K562 (cell line): ENCODE measurements at regions not wholly inside any gene's neighbourhood (a gene's known extent, or its start where the extent isn't known, plus 50 kb on each side); places are given as distances from the start of the nearest gene placed in this dataset.

ENCODE experiments used
- ATAC-seq: fragments of 200-7000 bp; cut with Tn5 transposase; 3 replicates; pipeline ENCODE4 v1.9.1; 2020; ENCODE audit warnings: moderate library complexity
- BruUV-seq: library from RNA; stranded (reverse); fragments of 400-500 nt; replicated peaks from 2 replicates; lab custom pipeline; 2021; lab: Mats Ljungman, UMichigan
- CTCF ChIA-PET: fragments of 300-600 bp; formaldehyde crosslinking; extraction: SDS; loops from one replicate; lab custom pipeline; 2021; ENCODE audit warnings: low intra/inter-chr PET ratio; lab: Yijun Ruan, JAX
- POLR2A ChIA-PET: fragments of 300-600, 350-650 bp; sonication (Branson Sonifier 250); formaldehyde crosslinking; extraction: SDS; loops from one replicate; lab custom pipeline; 2021; ENCODE audit warnings: antibody characterized with exemption, inconsistent platforms; lab: Yijun Ruan, JAX
- DNase-seq, 4 experiments: peaks; one replicate each; pipeline versions ENCODE4 v3.0.0 to v3.0.0-alpha.2; 2011 to 2018; ENCODE audit warnings: low spot score in 3 of 4, mixed read lengths in 3 of 4; ENCODE audit errors: extremely low read depth in 1 of 4
- FAIRE-seq: peaks from 2 replicates; lab custom pipeline; 2011; peaks lifted over from hg19 to GRCh38; lab: Jason Lieb, UNC
- H2AFZ ChIP-seq: 2 replicates; pipeline ENCODE4 v1.6.0; 2011; ENCODE audit warnings: low read depth, low read length, control low read depth, inconsistent platforms
- H3K27ac ChIP-seq: fragments of 200-600 bp; 3 replicates; pipeline ENCODE4 v1.8.0; 2011; ENCODE audit warnings: low read depth, mild to moderate bottlenecking, control low read depth, inconsistent platforms, low read length, moderate library complexity, mixed read lengths; ENCODE audit errors: extremely low read depth
- H3K27me3 ChIP-seq, 2 experiments: fragments of 300-600 bp in 1 of 2; 2 replicates in 1 of 2; 3 replicates in 1 of 2; pipeline versions ENCODE4 v1.6.0 to v1.8.0; 2011; ENCODE audit warnings: inconsistent platforms in 2 of 2, low read length in 2 of 2, mild to moderate bottlenecking in 1 of 2, mixed read lengths in 1 of 2, moderate library complexity in 1 of 2; ENCODE audit not compliant: control insufficient read depth in 2 of 2, insufficient read depth in 2 of 2
- H3K36me3 ChIP-seq: fragments of 300-600 bp; 3 replicates; pipeline ENCODE4 v1.8.0; 2011; ENCODE audit warnings: mild to moderate bottlenecking, low read length, inconsistent platforms; ENCODE audit not compliant: control insufficient read depth, insufficient read depth
- H3K4me1 ChIP-seq, 2 experiments: fragments of 200-600 bp in 1 of 2; replicated peaks in 1 of 2; 2 replicates in 1 of 2; 3 replicates in 1 of 2; pipeline versions ENCODE4 v1.5.1 to v1.8.0; 2011; ENCODE audit warnings: inconsistent platforms in 2 of 2, low read length in 2 of 2, mild to moderate bottlenecking in 1 of 2, mixed read lengths in 1 of 2, moderate library complexity in 1 of 2; ENCODE audit not compliant: control insufficient read depth in 2 of 2, insufficient read depth in 2 of 2
- H3K4me2 ChIP-seq: 2 replicates; pipeline ENCODE4 v1.6.1; 2011; ENCODE audit warnings: low read length, control low read depth, inconsistent platforms, mixed read lengths; ENCODE audit not compliant: insufficient read depth
- H3K4me3 ChIP-seq: fragments of 200-600 bp; sonication (generic), shearing (Covaris generic); 2 replicates; pipeline ENCODE4 v1.5.1; 2016; ENCODE audit warnings: control low read depth, inconsistent platforms
- H3K79me2 ChIP-seq: fragments of 200-600 bp; 3 replicates; pipeline ENCODE4 v1.8.0; 2011; ENCODE audit warnings: low read length, inconsistent platforms; ENCODE audit not compliant: control insufficient read depth, insufficient read depth
- H3K9ac ChIP-seq, 2 experiments: 2 replicates each; pipeline versions ENCODE4 v1.6.0 to v1.6.1; 2011; ENCODE audit warnings: low read depth in 2 of 2, low read length in 2 of 2, control low read depth in 1 of 2, inconsistent platforms in 1 of 2, mild to moderate bottlenecking in 1 of 2, mixed read lengths in 1 of 2; ENCODE audit not compliant: insufficient read depth in 1 of 2
- H3K9me1 ChIP-seq: one replicate; pipeline ENCODE4 v1.6.0; 2011; ENCODE audit warnings: inconsistent platforms, mild to moderate bottlenecking, low read length, moderate library complexity; ENCODE audit not compliant: control insufficient read depth, insufficient read depth
- H3K9me3 ChIP-seq: replicated peaks from 2 replicates; pipeline ENCODE4 v1.5.1; 2011; ENCODE audit warnings: low read depth, low read length, inconsistent platforms; ENCODE audit not compliant: control insufficient read depth, insufficient read depth
- H4K20me1 ChIP-seq: replicated peaks from 2 replicates; pipeline ENCODE4 v1.6.1; 2011; ENCODE audit warnings: low read length, inconsistent platforms, mixed read lengths; ENCODE audit not compliant: control insufficient read depth, insufficient read depth
- CBX1 ChIP-seq: sonication (generic); IDR thresholded peaks from 2 replicates; pipeline ENCODE4 v1.6.1; 2016; ENCODE audit warnings: antibody characterized with exemption, low read depth, mild to moderate bottlenecking
- CHAMP1 ChIP-seq: fragments of 450-650 bp; IDR thresholded peaks from 2 replicates; pipeline ENCODE4 v1.6.1; 2016; ENCODE audit warnings: mild to moderate bottlenecking
- CHD2 ChIP-seq: IDR thresholded peaks from 2 replicates; pipeline ENCODE4 v1.6.1; 2011; ENCODE audit warnings: low read depth, low read length
- GTF2A2 ChIP-seq: IDR thresholded peaks from 2 replicates; pipeline ENCODE4 v1.6.1; 2016; ENCODE audit warnings: mild to moderate bottlenecking, missing genetic modification characterization, missing compliant biosample characterization
- MAX ChIP-seq: sonication (generic); formaldehyde crosslinking; IDR thresholded peaks from 2 replicates; pipeline ENCODE4 v1.9.0; 2022; ENCODE audit warnings: mild to moderate bottlenecking, missing genetic modification reagents
- RBBP5 ChIP-seq: fragments of 200-600 bp; sonication (generic); IDR thresholded peaks from 2 replicates; pipeline ENCODE4 v1.6.1; 2012; ENCODE audit warnings: borderline replicate concordance, mild to moderate bottlenecking, low read length, control low read depth, inconsistent platforms; ENCODE audit not compliant: insufficient read depth, poor library complexity, severe bottlenecking
- TAF15 ChIP-seq: fragments of 200-400 bp; formaldehyde crosslinking; IDR thresholded peaks from 2 replicates; pipeline ENCODE4 v1.6.1; 2017; ENCODE audit warnings: mild to moderate bottlenecking, low read depth, low read length, moderate library complexity
- UBTF ChIP-seq, 2 experiments: IDR thresholded peaks; 2 replicates each; pipeline ENCODE4 v1.6.1; 2012; ENCODE audit warnings: improper control_type of control experiment in 2 of 2, low read depth in 2 of 2, low read length in 2 of 2, borderline replicate concordance in 1 of 2
- USF1 ChIP-seq: sonication (generic); formaldehyde crosslinking; IDR thresholded peaks from 2 replicates; pipeline ENCODE4 v1.9.0; 2022; ENCODE audit warnings: mild to moderate bottlenecking, missing genetic modification reagents
- ZFP1 ChIP-seq: fragments of 450-650 bp; formaldehyde crosslinking; IDR thresholded peaks from 2 replicates; pipeline ENCODE4 v1.4.0; 2020; ENCODE audit warnings: mild to moderate bottlenecking, mixed read lengths
- ZNF134 ChIP-seq: fragments of 250-450 bp; sonication (Bioruptor Pico); conservative IDR thresholded peaks from 2 replicates; pipeline ENCODE4 v1.4.0; 2020
- ZNF239 ChIP-seq: fragments of 250-450 bp; sonication (Bioruptor Pico); IDR thresholded peaks from 2 replicates; pipeline ENCODE4 v1.4.0; 2020; ENCODE audit warnings: mild to moderate bottlenecking
- ZNF518B ChIP-seq: fragments of 250-450 bp; sonication (Bioruptor Pico); IDR thresholded peaks from 2 replicates; pipeline ENCODE4 v1.5.0; 2021; ENCODE audit warnings: mild to moderate bottlenecking, moderate library complexity
- ZSCAN32 ChIP-seq: fragments of 450-650 bp; formaldehyde crosslinking; IDR thresholded peaks from 2 replicates; pipeline ENCODE4 v1.4.0; 2020; ENCODE audit warnings: mild to moderate bottlenecking, moderate library complexity
- WGBS: fragments of 100-300 bp; shearing (Covaris generic); methylation state at CpG from one replicate; pipeline ENCODE4 v1.1.6; 2016; ENCODE audit warnings: low coverage, mixed read lengths; ENCODE audit not compliant: insufficient coverage; ENCODE audit errors: missing lambda C conversion rate; 5-methylcytosine and 5-hydroxymethylcytosine counted together
- in situ Hi-C: fragments of 300-500 bp; cut with MboI; formaldehyde crosslinking; loops from 4 replicates; pipeline ENCODE4 v1.15.0; 2018; ENCODE audit warnings: inconsistent platforms, mixed read lengths
- intact Hi-C: fragments of 100-400 bp; cut with micrococcal nuclease; formaldehyde crosslinking; loops from 2 replicates; pipeline ENCODE4 v1.14.2; 2022

GRCh38 chr5:136703706-136704105 is 338.4 kb upstream of the TRPC7 start:
- no TSS peak for BruUV-seq
- no peaks in the 10 kb centered on the region for H3K27me3 ChIP-seq
- TF ChIP-seq ZFP1 (no peak), ZNF239 (CRISPR knock-in tag) (no peak), ZNF518B (CRISPR knock-in tag) (no peak), ZSCAN32 (CRISPR knock-in tag) (no peak), CHAMP1 (no peak), GTF2A2 (tag) (no peak), CHD2 (no peak), TAF15 (no peak), CBX1 (no peak), ZNF134 (no peak), UBTF (IDR thresholded peaks at IDR 0.05; ENCODE audit: borderline replicate concordance in 1 of 2, low read depth in 2 of 2, low read length in 2 of 2) (no peak), MAX (no peak), RBBP5 (no peak), USF1 (no peak)

More at GRCh38 chr5:136703706-136704105, 338.4 kb upstream of the TRPC7 start:
- H3K9me1 ChIP-seq: no peaks in the 10 kb centered on the region
- H3K4me1 ChIP-seq: no peaks in the 10 kb centered on the region
- no peak overlapping the region for H3K4me3 ChIP-seq
- no peaks in the 10 kb centered on the region for H3K36me3 ChIP-seq
- no peaks in the 10 kb centered on the region for H3K9me3 ChIP-seq
- DNase-seq (no peak), FAIRE-seq (no peak), ATAC-seq (no peak)
- H3K27ac ChIP-seq: no peak overlapping the region
- CTCF ChIA-PET: no interaction called here
- H3K79me2 ChIP-seq: no peaks in the 10 kb centered on the region
- 8% methylated on average over 1 of the region's 1 CpG for WGBS
- in situ Hi-C loops (no loop called here), intact Hi-C loops (no loop called here)
- H3K9ac ChIP-seq: no peak overlapping the region
- H3K4me2 ChIP-seq: no peak overlapping the region
- POLR2A ChIA-PET: interaction anchor here (0.7 to 1.1 kb wide), 2 partner anchors 10 to 179 kb away, joined by 3 read pairs; no protein-coding TSS in a partner anchor
- H4K20me1 ChIP-seq: 0 out of 2 replicates have a peak, but pooled peaks cover 2% of the 10 kb centered on the region
- H2AFZ ChIP-seq: no peak overlapping the region
